Dedifferentiated amniotic fluid mesenchymal stem cell (primary cell): ENCODE measurements at regions not wholly inside any gene's neighbourhood (a gene's known extent, or its start where the extent isn't known, plus 50 kb on each side); places are given as distances from the start of the nearest gene placed in this dataset.
"Not testable (repeated sequence)": the region's sequence is repeated elsewhere in the genome, so short reads cannot be mapped to it uniquely, and the experiment has no call there.

Source experiments
- DNase-seq: peaks from one replicate; pipeline ENCODE4 v3.0.0-alpha.2; 2016; ENCODE audit errors: extremely low spot score

DNA sequence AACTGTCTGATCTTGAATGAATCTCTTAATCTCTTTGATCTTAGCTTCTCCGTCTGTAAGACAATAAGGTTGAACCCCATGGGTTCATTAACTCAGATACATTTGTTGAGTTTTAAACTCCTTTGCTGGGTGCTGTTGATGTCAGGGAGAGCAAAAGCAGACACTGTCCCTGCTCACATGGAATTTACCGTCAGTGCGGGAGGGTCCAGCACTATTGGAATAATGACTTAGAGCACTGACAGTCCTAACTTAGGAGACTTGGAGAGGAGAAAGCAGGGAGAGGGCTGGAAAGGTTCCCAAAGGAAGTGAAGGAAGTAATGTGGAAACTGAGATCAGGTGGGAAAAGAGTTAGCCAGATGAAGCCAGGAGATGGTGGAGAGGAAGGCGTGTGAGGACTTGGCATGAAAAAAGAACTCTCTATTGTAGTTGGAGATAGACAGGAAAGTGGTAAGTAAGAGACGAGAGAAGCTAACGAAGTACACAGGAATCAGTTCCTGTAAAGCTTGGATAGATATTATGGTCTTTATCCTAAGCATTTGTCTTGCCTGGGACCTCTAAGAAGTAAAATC lies 141.4 kb upstream of the SERTAD2 start:
- no peak for DNase-seq

DNA sequence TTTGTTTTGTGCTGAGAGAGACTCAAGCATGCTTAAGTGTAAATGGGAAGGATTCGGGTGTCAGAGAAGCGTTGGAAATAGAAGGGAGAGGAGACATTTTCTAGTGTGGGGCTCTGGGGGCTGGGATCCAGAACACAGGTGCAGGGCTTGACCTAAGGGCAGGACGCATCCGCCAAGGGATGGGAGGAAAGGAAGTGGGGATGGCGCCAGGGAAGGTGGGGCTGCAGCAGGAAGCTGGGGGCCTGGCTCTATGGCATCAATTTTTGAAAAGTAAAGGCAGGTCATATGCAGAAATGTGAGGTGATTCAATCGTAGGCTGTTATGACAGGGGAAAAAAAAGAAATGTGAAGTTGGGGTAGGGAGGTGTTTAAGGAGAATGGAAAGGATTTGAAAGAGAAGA lies 143.2 kb upstream of the SERTAD2 start:
- no peak for DNase-seq

DNA sequence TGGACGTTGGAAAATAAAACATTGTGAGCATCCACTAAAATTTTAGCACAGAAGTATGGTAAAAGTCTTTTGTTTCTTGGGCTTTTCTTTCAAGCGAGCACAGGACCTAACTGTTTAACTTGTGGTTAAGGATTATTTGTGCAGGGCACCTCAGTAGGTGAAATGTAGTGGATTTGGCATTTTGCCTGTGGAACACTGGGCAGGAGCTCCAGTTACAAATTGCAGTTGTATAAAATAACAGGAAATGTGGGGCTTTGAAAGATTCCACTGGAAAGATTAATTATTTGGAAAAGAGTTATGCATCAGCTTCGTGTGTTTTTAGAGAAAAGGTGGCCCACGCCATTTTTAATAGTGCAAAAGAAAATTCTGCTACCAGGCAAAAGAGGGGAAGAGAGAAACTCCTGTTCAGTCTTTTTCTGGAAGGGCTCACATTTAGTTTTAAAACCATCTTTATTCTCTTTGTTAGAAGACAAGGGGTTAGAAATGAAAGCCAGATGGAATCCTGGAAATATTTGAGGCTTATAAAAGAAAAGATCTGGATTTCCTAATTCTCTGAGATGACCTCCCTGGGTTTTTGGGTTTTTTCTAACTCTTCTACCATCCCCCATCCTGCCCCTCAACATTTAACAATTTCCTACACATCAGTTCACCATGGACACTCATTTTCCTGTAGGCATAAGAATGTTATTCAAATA lies 144.3 kb upstream of the SERTAD2 start:
- DNase-seq = no peak

GRCh38 chr2:64799592-64800252 lies 146.0 kb upstream of the SERTAD2 start:
- DNase-seq = no peak

- DNase-seq = no peak
Measured at GRCh38 chr2:64803776-64804175, 150.1 kb upstream of the SERTAD2 start.

DNA sequence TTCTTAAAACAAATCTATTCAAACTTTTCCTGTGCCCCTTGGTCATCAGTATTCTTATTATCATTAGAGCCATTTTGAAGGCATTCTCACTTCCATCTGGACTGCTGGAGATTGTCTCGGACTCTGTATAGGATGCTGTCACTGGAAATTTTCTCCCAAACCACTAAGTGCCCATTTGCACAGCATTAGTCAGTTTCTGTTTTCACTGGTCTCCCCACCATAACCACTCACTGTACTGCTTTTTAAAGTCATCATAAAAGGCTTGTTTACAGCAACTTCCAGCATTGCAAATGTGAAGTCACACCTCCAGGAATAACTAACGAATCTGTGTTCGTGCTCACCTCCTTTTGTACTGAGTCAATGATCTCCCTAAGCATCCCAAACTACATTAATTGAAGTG lies 150.9 kb upstream of the SERTAD2 start:
- DNase-seq = no peak

- DNase-seq = peak; percentile 95
Measured at GRCh38 chr2:64807417-64807816, 153.7 kb upstream of the SERTAD2 start.

GRCh38 chr2:64808092-64808491 lies 154.4 kb upstream of the SERTAD2 start:
- DNase-seq = no peak

DNA sequence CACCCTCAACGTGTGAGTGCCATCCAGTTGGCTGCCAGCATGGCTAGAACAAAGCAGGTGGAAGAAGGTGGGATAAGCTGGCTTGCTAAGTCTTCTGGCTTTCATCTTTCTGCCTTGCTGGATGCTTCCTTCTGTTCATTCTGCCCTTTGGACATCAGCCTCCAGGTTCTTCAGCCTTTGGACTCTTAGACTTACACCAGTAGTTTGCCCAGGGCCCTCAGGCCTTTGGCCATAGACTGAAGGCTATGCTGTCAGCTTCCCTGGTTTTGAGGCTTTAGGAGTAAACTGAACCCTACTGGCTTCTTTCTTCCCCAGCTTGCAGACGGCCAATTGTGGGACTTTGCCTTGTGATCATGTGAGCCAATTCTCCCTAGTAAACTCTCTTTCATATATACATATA lies 155.0 kb upstream of the SERTAD2 start:
- DNase-seq = no peak

DNA sequence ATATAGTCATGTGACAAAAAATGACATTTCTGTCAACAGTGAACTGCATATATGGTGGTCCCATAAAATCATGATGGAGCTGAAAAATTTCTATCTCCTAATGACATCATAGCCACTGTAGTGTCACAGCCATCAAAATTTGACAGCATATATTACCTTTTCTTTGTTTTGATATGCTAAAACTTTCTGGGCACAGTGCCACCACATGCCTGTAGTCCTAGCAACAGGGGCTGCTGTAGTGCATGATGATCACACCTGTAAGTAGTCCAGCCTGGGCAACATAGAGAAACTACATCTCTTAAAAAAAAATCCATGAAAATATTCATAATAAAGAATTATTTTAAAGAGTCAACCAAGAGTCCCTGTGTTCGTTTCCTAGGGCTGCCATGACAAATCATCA lies 155.5 kb upstream of the SERTAD2 start:
- DNase-seq = no peak

DNA sequence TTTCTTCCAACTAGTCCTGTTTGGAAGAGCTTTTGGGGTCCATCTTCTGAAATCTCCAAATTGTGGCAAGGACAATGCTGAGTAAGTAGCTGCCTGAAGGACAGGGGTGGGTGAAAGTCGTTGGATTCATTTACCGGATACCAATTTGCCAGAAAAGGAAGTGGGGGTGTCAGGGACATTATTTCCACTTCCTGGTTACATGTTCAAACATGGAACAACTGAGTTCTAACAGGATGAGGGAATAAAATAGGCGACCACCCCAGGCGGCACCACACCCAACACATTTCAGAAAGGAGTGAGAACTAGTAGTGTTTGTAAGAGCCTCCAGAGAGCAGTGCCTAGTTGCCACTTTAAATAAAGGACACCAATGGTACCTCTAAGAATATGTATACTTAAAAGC lies 158.6 kb upstream of the SERTAD2 start:
- DNase-seq = no peak

DNA sequence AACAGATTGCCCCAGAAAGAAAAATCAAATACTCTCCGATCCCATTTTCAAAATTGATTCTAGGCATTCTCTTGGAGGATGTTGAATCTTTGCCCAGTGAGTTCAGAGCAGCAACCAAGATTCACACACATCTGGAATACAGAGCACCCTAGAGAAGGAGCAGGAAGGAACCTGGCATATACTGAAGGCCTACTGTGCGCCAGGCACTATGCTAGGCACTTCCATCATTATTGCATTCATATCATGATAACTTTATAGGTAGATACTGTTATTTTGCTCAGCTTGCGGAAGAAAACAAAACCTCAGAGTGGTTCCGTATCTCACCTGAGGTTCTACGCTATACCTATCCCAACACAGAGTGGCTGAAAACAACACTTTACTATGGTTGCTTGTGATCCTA lies 160.3 kb upstream of the SERTAD2 start:
- DNase-seq = no peak

DNA sequence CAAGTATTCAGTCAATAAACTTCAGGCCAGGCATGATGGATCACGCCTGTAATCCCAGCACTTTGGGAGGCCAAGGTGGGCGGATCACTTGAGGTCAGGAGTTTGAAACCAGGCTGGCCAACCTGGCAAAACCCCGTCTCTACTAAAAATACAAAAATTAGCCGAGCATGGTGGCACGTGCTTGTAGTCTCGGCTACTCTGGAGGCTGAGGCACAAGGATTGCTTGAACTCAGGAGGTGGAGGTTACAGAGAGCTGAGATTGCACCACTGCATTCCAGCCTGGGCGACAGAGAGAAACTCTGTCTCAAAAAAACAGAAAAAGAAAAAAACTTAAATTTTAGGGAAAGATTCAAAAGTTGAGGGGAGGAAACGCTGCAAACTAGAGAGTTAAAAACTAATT lies 162.8 kb upstream of the SERTAD2 start:
- not testable (repeated sequence) for DNase-seq

DNA sequence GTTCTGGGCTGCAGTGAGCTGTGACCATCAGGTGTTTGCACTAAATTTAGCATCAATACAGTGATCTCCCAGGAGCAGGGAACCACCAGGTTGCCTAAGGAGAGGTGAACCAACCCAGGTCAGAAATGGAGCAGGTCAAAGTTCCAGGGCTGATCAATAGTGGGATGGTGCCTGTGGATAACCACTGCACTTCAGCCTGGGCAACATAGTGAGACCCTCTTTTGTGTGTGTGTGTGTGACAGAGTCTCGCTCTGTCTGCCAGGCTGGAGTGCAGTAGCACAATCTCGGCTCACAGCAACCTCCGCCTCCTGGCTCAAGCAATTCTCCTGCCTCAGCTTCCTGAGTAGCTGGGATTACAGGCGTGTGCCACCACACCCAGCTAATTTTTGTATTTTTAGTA lies 163.7 kb upstream of the SERTAD2 start:
- DNase-seq = no peak

- DNase-seq = no peak
Measured at GRCh38 chr2:64818664-64819060, 164.9 kb upstream of the SERTAD2 start.

DNA sequence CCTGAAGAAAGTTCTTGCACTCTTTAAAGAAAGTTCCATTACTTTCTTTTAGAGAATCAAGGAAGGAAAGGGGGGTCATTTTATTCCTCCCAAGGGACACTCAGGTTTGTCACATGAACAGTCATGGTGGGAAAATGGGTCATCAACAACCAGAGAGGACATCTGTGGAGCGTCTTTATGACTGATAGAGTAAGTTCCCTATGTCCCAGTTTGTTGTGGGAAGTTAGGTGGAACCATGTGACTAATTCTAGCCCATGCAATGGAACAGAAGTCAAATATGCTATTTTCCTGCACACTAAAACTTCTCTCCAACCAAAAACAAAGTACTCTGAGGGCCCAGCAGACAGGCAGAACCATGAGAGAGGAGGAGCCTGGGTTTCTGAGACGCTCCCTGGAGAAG lies 165.6 kb upstream of the SERTAD2 start:
- DNase-seq = no peak

- no peak for DNase-seq
Measured at GRCh38 chr2:64819774-64820688, 166.3 kb upstream of the SERTAD2 start.

GRCh38 chr2:64820901-64821300 lies 167.2 kb upstream of the SERTAD2 start:
- DNase-seq = no peak

GRCh38 chr2:64823794-64824193 lies 165.4 kb upstream of the SLC1A4 start:
- no peak for DNase-seq

DNA sequence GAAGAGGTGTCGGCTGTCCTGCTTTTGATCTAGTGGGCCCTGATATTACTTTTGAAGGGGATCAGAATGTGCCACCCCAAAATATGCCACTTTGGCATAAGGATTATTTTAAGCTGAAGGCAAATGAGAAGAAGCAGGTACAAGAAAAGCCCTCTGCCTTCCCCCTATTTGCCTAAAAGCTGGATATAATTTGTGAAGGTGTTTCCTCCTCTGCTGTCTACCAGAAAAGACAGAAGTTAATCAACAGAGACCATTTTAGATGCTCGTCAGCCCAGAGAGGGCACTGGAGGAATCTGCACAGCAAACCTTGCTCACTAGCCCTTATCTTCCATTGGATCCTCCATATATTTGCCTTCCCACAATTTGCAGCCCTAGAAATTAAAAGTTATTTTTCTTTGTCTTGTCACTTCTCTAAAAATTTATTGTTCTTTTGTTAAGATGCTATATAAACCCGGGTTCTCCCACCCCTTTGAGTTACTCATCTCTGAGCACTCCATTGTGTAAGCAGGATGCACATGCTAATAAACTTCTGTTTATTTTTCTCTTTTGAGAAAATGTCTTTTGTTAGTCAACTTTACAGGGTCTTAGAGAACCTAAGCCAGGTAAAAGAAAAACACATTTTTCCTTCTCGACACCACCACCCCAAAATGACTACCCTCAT lies 163.2 kb upstream of the SLC1A4 start:
- DNase-seq = no peak

GRCh38 chr2:64826703-64827102 lies 162.5 kb upstream of the SLC1A4 start:
- DNase-seq = no peak

DNA sequence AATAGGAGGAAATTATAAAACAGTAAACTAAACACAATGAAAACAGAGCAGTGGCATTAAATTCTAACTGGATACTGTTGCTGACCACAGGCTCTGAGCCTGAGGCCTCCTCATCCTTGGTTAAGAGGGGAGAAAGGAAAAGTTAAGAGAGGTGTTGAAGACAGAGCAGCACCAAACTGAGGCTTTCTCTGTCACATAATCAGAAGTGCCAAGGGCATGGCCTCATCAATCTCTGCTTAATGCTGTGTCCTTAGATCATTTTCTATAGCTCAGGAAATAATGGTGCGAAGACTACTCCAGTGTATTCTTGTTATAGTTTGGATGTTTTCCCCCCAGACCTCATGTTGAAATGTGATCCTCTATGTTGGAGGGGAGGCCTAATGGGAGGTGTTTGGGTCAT lies 160.9 kb upstream of the SLC1A4 start:
- DNase-seq = no peak
